Astrocyte (in vitro differentiated cells and primary cell): ENCODE measurements at regions not wholly inside any gene's neighbourhood (a gene's known extent, or its start where the extent isn't known, plus 50 kb on each side); places are given as distances from the start of the nearest gene placed in this dataset.
"Not testable (repeated sequence)": the region's sequence is repeated elsewhere in the genome, so short reads cannot be mapped to it uniquely, and the experiment has no call there.

Experiments used
- DNase-seq: peaks from one replicate; pipeline ENCODE4 v3.0.0-alpha.2; 2010; ENCODE audit warnings: low read depth
- FAIRE-seq: peaks from 2 replicates; lab custom pipeline; 2011; peaks lifted over from hg19 to GRCh38; lab: Jason Lieb, UNC
- H2AFZ ChIP-seq: 2 replicates; pipeline ENCODE4 v1.6.0; 2012; ENCODE audit warnings: low read depth, low read length, inconsistent platforms
- H3K27ac ChIP-seq: 2 replicates; pipeline ENCODE4 v1.5.1; 2011; ENCODE audit warnings: low read depth, low read length, inconsistent platforms
- H3K27me3 ChIP-seq: 2 replicates; pipeline ENCODE4 v1.6.0; 2011; ENCODE audit warnings: low read length, inconsistent platforms; ENCODE audit not compliant: insufficient read depth
- H3K36me3 ChIP-seq: 2 replicates; pipeline ENCODE4 v1.5.1; 2011; ENCODE audit warnings: low read length, inconsistent platforms; ENCODE audit not compliant: insufficient read depth
- H3K4me1 ChIP-seq: 2 replicates; pipeline ENCODE4 v1.5.1; 2011; ENCODE audit warnings: low read length, inconsistent platforms; ENCODE audit not compliant: insufficient read depth
- H3K4me2 ChIP-seq: 2 replicates; pipeline ENCODE4 v1.6.0; 2012; ENCODE audit warnings: low read length, inconsistent platforms
- H3K4me3 ChIP-seq: 2 replicates; pipeline ENCODE4 v1.5.1; 2011; ENCODE audit warnings: low read depth, mild to moderate bottlenecking, low read length, inconsistent platforms; ENCODE audit not compliant: insufficient read depth
- H3K79me2 ChIP-seq: 2 replicates; pipeline ENCODE4 v1.6.0; 2012; ENCODE audit warnings: mild to moderate bottlenecking, low read length, inconsistent platforms; ENCODE audit not compliant: insufficient read depth
- H3K9ac ChIP-seq: 2 replicates; pipeline ENCODE4 v1.6.0; 2012; ENCODE audit warnings: mild to moderate bottlenecking, low read length, inconsistent platforms
- H3K9me3 ChIP-seq: 2 replicates; pipeline ENCODE4 v1.5.1; 2012; ENCODE audit warnings: low read depth, mild to moderate bottlenecking, low read length, inconsistent platforms; ENCODE audit not compliant: insufficient read depth
- H4K20me1 ChIP-seq: 2 replicates; pipeline ENCODE4 v1.6.0; 2012; ENCODE audit warnings: low read length, inconsistent platforms; ENCODE audit not compliant: insufficient read depth
- H3K27ac Mint-ChIP-seq: one replicate; pipeline ENCODE4 v1.8.0; 2021; ENCODE audit warnings: mild to moderate bottlenecking, mixed read lengths; ENCODE audit not compliant: unreplicated experiment
- H3K27me3 Mint-ChIP-seq: one replicate; pipeline ENCODE4 v1.8.0; 2021; ENCODE audit warnings: low read depth, mixed read lengths; ENCODE audit not compliant: unreplicated experiment
- H3K36me3 Mint-ChIP-seq: one replicate; pipeline ENCODE4 v1.8.0; 2021; ENCODE audit warnings: low read depth, mixed read lengths; ENCODE audit not compliant: unreplicated experiment
- H3K4me1 Mint-ChIP-seq: one replicate; pipeline ENCODE4 v1.8.0; 2021; ENCODE audit warnings: low read depth, mixed read lengths; ENCODE audit not compliant: unreplicated experiment
- H3K4me3 Mint-ChIP-seq: one replicate; pipeline ENCODE4 v1.8.0; 2021; ENCODE audit warnings: mild to moderate bottlenecking, moderate library complexity, mixed read lengths; ENCODE audit not compliant: unreplicated experiment
- H3K9me3 Mint-ChIP-seq: one replicate; pipeline ENCODE4 v1.8.0; 2021; ENCODE audit warnings: mild to moderate bottlenecking, mixed read lengths; ENCODE audit not compliant: unreplicated experiment
- CTCF ChIP-seq: IDR thresholded peaks from 2 replicates; pipeline ENCODE4 v1.5.1; 2011; ENCODE audit warnings: low read depth, mild to moderate bottlenecking, inconsistent platforms, low read length, moderate library complexity; ENCODE audit not compliant: insufficient read depth
- EZH2 ChIP-seq: IDR thresholded peaks from 2 replicates; pipeline ENCODE4 v1.6.1; 2012; ENCODE audit warnings: mild to moderate bottlenecking, low read length, inconsistent platforms; ENCODE audit not compliant: insufficient read depth

- Mint-ChIP-seq H3K4me3 (no peak overlapping the region), H3K4me1 (no peaks in the 10 kb centered on the region), H3K9me3 (peaks cover 3% of the 10 kb centered on the region), H3K27ac (no peak overlapping the region), H3K27me3 (no peaks in the 10 kb centered on the region), H3K36me3 (no peaks in the 10 kb centered on the region)
- Histone ChIP-seq H3K27ac (no peak overlapping the region), H3K4me3 (no peak overlapping the region), H3K79me2 (no peaks in the 10 kb centered on the region), H3K4me1 (no peaks in the 10 kb centered on the region), H2AFZ (no peak overlapping the region), H3K4me2 (no peak overlapping the region), H3K9ac (no peak overlapping the region), H3K36me3 (no peaks in the 10 kb centered on the region), H4K20me1 (no peaks in the 10 kb centered on the region), H3K27me3 (no peaks in the 10 kb centered on the region), H3K9me3 (no peaks in the 10 kb centered on the region)
- no peak for FAIRE-seq
- peak; percentile 29 for DNase-seq
- no peak for TF ChIP-seq EZH2
Measured at GRCh38 chr3:104941785-104942184, 424.9 kb upstream of the ALCAM start.

GRCh38 chr3:104943974-104944373, 422.7 kb upstream of the ALCAM start:
- Histone ChIP-seq H3K27ac (no peak overlapping the region), H3K27me3 (no peaks in the 10 kb centered on the region), H3K79me2 (no peaks in the 10 kb centered on the region), H3K4me1 (no peaks in the 10 kb centered on the region), H3K4me2 (no peak overlapping the region), H4K20me1 (no peaks in the 10 kb centered on the region), H3K36me3 (no peaks in the 10 kb centered on the region), H2AFZ (no peak overlapping the region), H3K9ac (no peak overlapping the region), H3K9me3 (no peaks in the 10 kb centered on the region), H3K4me3 (no peak overlapping the region)
- Mint-ChIP-seq H3K9me3 (peaks cover 3% of the 10 kb centered on the region), H3K36me3 (no peaks in the 10 kb centered on the region), H3K4me3 (no peak overlapping the region), H3K27me3 (no peaks in the 10 kb centered on the region), H3K4me1 (no peaks in the 10 kb centered on the region), H3K27ac (no peak overlapping the region)
- DNase-seq (no peak), FAIRE-seq (no peak)
- TF ChIP-seq EZH2 (no peak), CTCF (no peak)

- Histone ChIP-seq H3K79me2 (no peaks in the 10 kb centered on the region), H3K27me3 (no peaks in the 10 kb centered on the region), H4K20me1 (no peaks in the 10 kb centered on the region), H2AFZ (no peak overlapping the region), H3K27ac (no peak overlapping the region), H3K4me3 (no peak overlapping the region), H3K4me2 (no peak overlapping the region), H3K9me3 (no peaks in the 10 kb centered on the region), H3K9ac (no peak overlapping the region), H3K36me3 (no peaks in the 10 kb centered on the region), H3K4me1 (no peaks in the 10 kb centered on the region)
- Mint-ChIP-seq H3K9me3 (peaks cover 3% of the 10 kb centered on the region), H3K27me3 (no peaks in the 10 kb centered on the region), H3K36me3 (no peaks in the 10 kb centered on the region), H3K4me1 (peaks cover 8% of the 10 kb centered on the region), H3K4me3 (no peak overlapping the region), H3K27ac (no peak overlapping the region)
- FAIRE-seq (no peak), DNase-seq (no peak)
- TF ChIP-seq EZH2 (no peak), CTCF (no peak)
Measured at GRCh38 chr3:104947943-104948342, 418.8 kb upstream of the ALCAM start.

- not testable (repeated sequence) for DNase-seq, FAIRE-seq, H3K36me3 ChIP-seq, H4K20me1 ChIP-seq, H3K27ac Mint-ChIP-seq, H3K9me3 Mint-ChIP-seq, H3K36me3 Mint-ChIP-seq, H3K27me3 Mint-ChIP-seq, H2AFZ ChIP-seq, H3K79me2 ChIP-seq, H3K9ac ChIP-seq, H3K4me3 Mint-ChIP-seq, H3K9me3 ChIP-seq, H3K4me2 ChIP-seq, H3K4me1 ChIP-seq, H3K4me1 Mint-ChIP-seq, H3K4me3 ChIP-seq, H3K27ac ChIP-seq, H3K27me3 ChIP-seq
Measured at GRCh38 chr3:104949810-104950209, 416.9 kb upstream of the ALCAM start.
